HK-2 (cell line): ENCODE measurements at regions not wholly inside any gene's neighbourhood (a gene's known extent, or its start where the extent isn't known, plus 50 kb on each side); places are given as distances from the start of the nearest gene placed in this dataset.
"Not testable (repeated sequence)": the region's sequence is repeated elsewhere in the genome, so short reads cannot be mapped to it uniquely, and the experiment has no call there.

Experiments
- DNase-seq: peaks from one replicate; pipeline ENCODE4 v3.0.0-alpha.2; 2018; ENCODE audit not compliant: unreplicated experiment

DNA sequence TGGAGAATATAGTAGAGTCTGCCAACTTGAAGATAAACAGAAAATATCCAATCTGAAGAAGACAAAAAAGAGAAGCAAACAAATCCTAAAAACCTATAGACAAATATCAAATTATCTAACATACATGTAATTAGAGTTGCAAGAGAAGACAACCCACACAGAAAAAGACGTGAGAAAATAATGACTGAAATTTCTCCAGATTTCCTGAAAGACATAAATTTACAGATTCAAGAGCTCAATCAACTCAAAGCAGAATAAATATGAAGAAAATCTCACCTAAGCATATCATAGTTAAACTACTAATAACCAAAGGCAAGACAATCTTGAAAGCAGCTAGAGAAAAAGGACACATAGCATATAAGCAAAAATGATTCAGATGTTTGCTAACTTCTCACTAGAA is 261.2 kb upstream of the NFIA start:
- DNase-seq, result no peak

DNA sequence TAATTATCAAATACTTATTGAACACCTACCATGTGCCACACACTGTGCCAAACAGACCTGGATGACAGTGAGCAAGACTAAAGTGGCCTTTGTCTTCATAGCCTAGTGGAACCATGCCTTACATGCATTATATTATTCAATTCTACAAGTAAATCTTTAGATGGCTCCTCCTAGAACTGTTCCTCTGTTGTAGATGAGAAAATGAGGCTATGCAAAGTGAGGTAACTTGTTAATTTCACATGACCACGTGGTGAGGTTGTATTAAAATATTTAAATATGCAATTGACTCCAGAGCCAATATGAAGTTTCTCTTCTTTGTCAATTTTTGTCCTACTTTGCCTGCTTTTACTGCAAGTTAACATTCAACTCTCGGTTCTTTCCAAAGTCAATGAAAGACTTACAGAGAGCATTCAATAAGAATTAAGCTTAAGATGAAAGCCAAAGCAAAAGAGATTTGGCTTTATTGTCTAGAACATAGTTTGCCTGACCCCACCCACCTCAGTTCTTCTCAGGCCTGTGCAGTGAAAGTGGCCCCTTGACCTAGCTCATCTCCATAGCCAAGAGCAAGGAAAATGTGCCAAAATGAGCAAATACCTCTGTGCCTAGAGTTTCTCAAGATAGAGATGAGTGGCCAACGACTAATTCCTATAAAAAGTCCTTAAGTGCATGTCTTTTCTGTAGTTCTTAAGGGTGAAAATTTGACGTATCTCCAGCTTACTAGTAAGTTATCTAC is 263.2 kb upstream of the NFIA start:
- DNase-seq, result no peak

DNA sequence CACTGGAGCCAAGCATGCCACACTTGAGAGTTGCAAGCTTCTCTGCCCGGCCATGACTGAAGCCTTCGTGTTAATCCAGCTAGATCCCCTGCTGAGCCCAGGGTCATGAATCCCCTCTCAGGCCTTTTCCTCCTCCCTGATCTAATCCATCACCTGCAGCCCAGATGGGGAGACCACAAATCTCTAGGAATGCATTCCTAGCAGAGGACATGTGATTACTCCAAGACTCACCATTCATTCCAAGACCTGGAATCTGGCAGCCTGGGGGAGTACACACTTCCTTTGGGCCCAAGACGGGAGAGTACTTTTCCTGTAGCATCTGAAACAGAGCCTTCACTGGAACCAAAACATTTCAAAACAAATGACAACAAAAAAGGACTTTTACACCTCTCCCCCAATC is 269.3 kb upstream of the NFIA start:
- DNase-seq, result no peak

DNA sequence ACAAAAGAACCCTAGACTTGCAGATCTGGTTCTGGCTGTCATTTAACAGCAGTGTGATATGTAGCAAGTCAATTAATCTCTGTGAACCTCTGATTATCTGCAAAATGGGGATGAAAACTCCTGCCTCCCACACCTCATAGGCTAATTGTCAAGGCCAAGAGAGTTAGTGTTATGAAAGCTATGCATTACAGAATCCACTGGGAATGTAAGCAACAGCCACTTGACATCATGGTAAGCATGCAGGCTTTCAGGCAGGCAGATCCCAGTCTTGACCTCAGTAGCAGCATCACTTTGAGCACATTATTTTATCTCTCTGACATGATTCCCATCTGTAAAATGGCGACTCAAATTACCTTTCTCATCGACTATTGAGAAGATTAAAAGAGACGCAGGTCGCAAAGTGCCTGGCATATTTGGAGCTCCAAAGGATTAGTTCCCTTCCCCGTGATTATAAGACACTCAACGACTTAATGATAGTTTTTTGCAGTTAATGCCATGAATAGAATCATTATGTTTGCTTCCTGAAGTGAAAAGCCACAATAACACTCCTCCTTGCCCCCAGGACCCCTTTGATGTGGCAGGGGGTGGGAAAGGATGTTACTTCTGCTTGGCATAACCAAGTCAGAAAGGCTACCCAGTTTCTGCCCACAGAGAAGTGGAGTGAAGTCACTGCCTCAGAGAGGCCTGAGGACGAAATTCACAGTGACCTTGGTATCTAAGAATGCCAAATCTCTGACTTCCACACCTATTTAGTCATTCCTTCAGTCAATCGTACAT is 273.0 kb upstream of the NFIA start:
- no peak for DNase-seq

DNA sequence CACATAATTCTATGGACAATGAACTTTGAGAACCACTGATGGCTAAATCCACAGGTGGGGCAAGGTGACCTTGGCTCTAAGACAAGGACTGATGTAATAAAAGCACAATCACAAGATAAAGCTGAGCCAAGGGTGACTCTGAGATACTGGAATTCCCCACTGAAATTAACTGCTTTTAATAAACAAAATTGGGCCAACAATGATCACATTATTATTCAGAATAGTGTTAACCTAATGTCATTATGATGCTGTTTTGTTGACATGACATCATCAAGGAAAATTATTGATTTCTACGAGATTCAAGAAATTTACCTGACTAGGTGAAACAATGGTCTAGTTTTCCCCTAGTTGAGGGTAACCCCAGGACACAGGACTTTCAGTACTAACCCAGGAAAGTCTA is 273.7 kb upstream of the NFIA start:
- no peak for DNase-seq

DNA sequence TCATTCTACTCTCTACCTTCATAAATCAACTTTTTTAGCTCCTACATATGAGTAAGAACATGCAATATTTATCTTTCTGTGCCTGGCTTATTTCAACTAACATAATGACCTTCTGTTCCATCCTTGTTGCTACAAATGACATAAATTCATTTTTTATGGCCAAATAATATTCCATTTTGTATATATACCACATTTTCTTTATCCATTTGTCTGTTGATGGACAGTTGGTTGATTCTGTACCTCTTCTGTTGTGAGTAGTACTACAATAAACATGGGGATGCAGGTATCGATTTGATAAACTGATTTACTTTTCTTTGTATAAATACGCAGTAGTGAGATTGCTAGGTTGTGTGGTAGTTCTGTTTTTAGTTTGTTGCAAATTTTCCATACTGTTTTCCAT is 279.5 kb upstream of the NFIA start:
- DNase-seq, result no peak

DNA sequence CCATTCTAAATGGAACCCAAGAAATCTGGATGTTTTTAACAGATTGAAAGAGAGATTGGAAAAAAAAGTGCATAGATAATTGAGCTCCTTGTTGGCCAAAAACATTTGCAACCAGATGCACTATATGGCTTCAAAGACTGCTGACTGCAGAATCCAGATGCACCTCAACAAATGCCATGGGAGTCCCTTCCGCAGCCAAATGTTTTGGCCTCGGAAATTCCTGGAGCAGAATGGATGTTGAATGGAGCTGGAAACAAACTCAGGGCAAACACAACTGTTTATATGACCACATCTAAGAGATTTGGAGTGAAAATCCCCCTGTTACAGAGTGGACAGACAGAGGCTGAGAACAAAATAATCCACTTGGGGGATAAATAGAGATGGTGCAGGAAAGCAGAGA is 285.0 kb upstream of the NFIA start:
- DNase-seq, result no peak

DNA sequence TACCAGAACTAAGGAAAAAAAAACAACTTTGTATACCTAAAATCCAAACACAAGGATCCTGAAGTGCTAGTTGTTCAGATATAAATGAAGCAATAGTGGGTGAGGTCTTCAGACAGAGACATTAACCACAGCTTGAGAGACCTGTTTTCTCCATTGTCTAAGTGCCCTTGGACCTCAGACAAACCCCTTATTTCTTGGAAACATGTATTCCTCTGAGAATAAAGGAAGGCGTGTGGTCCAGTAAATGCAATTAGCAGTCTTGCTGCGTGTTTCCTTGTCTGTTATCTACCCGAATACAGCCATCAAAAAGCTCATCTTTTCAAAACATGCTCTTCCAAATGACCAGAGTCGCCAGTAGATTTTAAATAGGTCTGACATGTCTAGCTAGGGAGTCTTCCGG is 291.1 kb upstream of the NFIA start:
- DNase-seq, result no peak

DNA sequence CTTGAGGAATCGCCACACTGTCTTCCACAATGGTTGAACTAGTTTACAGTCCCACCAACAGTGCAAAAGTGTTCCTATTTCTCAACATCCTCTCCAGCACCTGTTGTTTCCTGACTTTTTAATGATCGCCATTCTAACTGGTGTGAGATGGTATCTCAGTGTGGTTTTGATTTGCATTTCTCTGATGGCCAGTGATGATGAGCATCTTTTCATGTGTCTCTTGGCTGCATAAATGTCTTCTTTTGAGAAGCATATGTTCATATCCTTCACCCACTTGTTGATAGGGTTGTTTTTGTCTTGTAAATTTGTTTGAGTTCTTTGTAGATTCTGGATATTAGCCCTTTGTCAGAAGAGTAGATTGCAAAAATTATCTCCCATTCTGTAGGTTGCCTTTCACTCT is 309.3 kb upstream of the NFIA start:
- not testable (repeated sequence) for DNase-seq

DNA sequence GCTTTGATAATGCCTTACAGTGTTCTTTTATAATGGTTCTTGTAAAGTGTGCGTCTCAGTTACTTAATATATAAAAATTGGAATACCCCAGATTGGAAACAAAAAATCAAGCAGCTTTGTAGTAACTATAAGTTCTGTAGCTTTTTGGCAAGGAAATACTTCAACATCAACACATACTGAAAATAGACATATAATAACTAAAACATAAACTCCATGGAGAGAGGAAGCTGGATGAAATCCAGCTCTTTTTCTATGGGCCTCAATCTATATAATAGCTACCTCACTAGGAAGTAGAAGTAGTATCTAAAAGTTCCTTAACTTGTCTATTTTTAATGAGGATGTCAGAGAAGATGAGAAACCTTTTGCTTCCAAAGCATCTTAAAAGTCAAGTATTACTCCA is 313.3 kb upstream of the NFIA start:
- DNase-seq, result no peak

DNA sequence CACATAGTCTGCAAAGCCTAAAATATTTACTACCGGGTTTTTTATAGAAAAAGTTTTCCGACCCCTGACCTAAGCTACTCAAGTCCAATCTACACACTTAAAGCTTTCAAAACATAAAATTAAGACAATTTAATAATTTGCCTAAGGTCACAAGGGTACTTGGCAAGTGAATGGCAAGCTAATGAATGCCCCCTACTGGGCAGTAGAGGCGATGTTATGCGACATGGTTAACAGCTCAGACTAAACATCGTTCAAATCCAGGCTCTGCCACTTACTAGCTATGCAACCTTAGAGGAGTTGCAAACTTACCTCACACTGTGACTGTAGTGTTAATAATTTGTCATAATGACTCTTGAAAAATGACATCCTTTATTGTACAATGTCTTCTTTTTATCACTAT is 317.2 kb upstream of the NFIA start:
- DNase-seq, result no peak

DNA sequence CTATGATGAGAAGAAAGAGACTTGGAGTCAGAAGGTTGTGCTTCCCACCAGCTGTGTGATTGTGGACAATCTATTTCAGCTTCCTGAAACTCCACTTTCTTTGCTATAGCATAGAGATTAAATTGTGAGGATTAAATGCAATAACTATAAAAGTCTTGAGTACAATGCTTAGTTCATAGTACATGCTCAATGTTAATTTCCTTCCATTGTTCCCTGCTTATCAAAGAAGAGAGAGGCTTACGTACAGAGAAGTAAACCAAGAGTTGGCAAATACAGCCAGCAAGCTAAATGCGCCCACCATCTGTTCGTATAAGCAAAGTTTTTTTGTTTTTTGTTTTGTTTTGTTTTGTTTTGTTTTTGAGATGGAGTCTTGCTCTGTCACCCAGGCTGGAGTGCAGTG is 317.9 kb upstream of the NFIA start:
- no peak for DNase-seq

DNA sequence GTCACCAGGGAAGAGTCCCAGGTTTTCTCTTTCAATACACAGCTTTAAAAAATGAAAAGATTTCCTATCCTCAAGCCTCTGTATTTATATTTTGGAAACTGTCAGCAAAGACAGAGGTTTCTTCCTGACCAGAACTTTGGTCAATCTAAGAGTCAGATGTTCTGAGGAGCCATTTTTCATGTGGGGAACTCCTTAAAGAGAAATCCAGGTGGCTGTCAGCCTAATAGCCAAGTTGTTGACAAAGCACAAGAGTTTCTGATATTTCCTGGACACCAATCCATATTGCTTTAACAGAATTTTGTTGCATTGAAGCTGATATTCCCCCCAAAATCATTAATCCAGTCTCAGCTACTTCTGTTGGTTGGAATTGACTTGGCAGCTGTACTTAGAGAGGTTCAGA is 318.6 kb upstream of the NFIA start:
- DNase-seq, result no peak

DNA sequence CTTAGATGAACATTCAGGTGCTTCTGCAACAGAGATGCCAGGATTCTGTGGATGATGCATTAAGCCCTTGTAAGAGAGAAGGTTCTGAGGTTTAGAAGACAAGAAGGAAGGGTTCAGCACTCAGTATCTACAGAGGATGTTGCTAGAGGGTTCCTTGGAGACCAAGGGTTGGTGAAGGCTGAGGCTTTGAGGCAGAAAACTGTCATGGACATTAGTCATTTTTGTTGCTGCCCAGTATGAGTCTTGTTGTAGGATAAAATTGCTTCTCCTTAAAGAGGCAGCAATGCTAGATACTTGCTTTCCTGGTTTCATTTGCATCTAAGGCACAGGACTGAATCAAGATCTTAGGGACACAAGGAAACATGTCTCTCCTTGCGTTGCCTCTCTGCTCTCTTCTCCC is 319.4 kb upstream of the NFIA start:
- no peak for DNase-seq

DNA sequence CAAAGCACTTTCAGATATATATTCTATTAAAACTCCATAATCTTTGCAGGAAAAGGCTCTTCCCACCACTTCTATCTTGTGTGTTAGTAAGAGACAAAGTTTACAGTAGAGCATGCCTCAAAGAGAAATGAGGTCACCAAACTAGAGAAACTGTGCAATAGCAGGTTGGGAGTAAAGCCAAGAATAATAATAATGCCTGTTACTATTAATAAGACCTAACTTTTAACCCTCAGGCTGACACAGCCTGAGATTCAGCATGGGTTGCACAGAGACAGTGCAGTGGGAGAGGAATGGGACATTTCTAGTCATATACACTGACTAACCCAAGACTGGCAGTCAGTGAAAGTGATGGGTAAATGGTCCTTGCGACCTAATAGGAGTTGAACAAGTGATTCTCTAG is 320.2 kb upstream of the NFIA start:
- DNase-seq, result no peak

DNA sequence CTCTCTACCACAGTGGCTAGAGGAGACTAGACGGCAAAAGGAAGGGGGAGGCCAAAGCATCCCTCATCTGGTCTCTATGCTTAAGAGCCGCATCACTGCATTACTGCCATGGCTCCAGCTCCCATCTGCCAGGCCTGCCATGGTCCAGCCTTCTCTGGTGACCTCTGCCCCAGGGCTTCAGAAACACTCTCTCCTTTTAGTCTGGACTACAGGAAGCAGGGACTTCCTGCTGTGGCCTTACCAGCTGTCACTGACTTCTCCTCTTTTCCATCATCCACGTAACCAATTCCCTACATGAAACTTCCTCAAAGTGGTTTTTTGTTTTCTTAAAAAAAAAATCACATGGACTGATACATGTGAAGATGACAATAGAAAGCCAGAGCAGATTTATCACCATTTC is 323.1 kb upstream of the NFIA start:
- no peak for DNase-seq

DNA sequence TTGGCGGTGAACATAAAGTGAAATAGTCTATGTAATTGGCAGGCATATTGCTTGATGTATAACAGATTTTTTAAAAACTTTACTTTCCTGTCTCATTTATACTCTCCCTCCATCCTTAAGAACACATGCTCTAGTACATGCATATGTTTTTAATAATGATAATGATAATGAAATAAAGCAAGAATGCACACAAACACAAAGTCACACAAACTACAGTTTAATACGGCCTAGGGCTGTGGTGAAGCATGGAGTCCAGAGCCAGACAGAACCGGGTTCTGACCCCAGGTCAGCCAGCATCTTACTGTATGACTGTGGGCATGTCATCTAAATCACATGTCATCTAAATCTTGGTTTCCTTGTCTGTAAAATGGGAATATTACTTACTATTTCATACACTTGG is 324.9 kb upstream of the NFIA start:
- DNase-seq, result no peak

DNA sequence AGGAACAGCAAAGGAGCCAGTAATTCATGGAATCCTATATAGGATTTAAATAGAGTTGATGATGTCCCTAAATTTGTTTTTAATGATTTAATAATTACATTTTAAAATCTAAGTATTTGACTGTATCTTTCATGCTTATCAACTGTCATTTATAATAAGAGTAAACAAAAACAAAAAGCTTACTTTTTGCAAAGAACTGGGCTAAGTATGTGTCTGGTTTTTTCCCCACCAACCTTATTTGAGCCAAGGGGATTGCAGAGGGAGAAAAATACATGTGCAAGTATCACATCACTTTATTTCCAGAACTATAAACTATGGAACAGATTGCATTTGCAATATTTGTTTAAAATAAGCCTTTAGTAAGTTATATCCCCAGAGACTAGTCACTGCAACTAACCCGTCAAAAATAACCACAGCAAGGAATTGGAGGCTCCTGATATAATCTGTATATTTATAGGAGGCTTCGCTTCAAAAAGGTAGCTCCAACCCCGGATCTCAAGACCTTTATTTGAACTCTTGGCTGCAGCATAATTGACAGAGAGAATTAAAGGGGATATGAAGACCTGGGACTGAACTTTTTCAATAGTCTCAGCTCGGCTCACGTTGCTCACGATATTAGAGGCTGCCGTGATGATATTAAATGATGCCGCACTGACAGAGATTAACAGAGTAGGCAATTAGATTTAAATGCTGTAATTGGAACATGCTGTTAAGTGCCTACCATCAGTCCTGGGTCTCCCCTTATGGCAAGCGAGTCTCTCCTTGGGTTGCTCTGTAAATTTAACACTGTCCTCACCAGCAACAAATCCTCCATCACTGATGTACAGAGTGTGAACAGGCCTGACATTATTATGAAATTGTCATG is 329.1 kb upstream of the NFIA start:
- no peak for DNase-seq

DNA sequence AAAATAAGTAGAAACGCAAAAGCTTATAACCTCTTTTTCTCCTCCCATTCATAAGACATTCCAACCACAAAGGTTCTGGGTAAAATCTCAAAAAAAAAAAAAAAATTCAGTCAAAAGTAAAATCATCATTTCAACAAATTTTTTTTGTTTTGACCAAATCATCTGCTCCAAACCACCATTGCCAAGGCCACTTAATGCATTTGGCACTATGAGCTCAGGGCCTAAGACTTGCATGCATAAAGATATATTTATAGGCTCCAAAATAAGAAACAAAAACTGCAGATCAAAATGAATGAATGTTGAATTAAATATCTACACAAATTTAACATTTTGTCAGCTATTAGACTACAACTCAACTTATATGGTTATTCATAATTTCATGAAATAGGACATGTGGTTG is 331.1 kb upstream of the NFIA start:
- no peak for DNase-seq

DNA sequence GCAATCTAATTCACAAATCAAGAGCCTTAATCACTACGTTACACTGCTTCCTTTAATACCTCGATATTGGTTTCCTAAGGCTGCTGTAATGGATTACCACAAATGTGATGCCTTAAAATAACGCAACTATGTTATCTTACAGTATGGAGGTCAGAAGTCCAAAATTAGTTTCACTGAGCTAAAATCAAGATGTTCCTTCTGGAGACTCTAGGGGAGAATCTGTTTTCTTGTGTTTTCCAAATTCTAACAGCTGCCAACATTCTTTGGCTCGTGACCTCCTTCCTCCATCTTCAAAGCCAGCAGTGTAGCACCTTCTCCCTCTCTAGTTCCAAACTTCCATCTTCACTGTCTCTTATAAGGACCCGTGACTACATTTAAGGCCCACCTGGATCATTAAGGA is 335.0 kb upstream of the NFIA start:
- no peak for DNase-seq

DNA sequence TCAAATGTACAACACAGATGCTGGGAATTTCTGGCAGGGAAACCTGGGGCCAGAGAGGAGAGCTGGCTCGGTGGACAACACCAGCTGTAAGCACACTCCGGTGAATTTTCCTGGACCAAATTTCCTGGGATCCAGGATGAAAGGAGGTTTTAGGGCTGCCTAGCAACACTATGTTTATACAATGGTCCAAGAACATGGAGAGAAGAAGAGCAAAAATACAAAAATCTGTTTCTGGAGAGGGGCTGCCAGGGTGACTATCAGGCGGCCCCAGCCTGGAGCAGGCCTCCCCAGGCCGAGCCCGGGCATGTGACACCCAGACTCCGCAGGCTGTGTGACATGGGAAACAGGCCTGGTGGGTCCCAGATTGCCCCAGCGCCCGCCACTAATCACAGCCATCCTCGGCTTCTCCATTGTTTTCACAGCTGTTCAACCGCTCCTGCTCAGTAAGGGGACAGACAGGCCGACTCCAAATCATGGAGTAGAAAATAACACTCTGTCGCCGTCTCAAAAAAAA is 336.0 kb upstream of the NFIA start:
- DNase-seq, result no peak

DNA sequence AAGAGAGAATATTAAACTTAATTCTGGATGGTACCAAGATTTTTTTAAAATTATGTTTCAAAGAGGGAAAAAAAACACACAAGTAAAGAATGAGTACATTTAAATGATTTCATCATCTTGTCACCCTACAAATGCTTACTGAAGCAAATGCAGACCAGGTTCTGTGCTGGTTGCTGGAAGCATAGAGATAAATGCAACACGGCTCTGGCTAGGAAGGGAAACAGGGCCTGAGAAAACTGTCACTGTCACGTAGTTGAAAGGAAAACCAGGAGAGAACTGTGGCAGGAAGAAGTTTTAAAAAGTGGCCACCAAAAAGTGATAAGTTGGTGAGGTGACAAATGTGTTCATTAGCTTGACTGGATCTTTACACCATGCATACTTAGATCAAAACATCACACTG is 336.9 kb upstream of the NFIA start:
- no peak for DNase-seq

DNA sequence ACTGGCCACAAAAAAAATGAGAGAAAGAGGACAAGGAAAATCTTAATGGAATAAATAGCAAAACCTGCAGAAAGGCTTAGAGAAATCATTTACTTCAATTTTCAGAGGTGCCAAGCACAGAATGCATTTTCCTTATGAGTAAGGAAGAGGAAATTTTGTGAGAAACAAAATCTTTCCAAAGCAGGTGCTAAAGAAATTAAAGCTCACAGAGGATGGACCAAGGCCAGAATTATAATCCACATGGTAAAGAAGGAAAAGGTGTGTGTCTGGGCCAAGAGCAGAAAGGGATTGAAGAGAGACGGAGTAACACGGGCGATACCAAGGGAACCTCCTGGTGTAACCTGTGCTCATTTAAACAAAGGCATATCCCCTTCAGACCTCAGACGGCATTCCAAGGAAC is 340.0 kb upstream of the NFIA start:
- no peak for DNase-seq
